HG02870 (cell line): ENCODE measurements at regions not wholly inside any gene's neighbourhood (a gene's known extent, or its start where the extent isn't known, plus 50 kb on each side); places are given as distances from the start of the nearest gene placed in this dataset.

ENCODE experiments used
- ATAC-seq: cut with Tn5 transposase; IDR thresholded peaks from one replicate; pipeline ENCODE4 v1.9.1; 2021; ENCODE audit warnings: mild to moderate bottlenecking, moderate library complexity; ENCODE audit not compliant: unreplicated experiment

- ATAC-seq: no peak
Measured at GRCh38 chr2:150417278-150417677, 70.2 kb downstream of the RND3 start.

DNA sequence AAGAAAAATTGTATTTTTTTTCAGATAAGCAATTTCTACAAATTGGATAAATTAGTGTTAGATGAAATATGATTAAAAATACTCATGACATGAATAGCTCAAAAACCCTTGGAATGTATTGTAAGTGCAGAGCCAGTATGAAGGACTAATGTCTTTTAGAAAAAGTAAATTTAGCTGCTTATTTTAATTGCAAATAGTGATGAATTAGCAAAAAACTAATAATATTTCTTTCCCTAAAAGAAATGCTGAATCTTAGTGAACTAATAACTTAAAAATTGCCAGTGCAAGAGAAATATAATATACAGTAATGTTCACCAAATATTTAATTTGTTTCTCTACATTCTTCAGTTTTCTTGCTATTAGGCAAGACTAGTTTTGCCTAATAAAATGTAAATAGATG, 72.4 kb downstream of the RND3 start:
- no peak for ATAC-seq

GRCh38 chr2:150413910-150414309, 73.6 kb downstream of the RND3 start:
- ATAC-seq: no peak

DNA sequence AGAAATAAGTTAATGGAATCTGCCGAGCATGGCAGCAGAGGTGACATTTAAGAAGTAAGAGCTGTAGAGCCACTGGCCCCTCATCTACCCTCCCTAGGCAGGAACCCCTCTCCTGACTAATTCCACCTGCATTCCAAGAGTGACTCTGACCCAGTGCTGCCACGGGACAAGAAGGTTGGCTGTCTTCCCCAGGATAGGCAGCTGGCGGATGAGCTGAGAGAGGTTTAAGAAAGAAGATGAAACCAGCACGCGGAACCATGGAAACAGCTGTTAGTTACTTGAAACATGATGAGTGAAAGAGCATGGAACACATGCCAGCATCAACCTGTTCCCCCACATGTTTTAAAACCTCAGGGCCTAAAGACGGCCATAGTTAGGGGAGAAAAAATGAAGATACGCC, 74.1 kb downstream of the RND3 start:
- ATAC-seq: no peak

- ATAC-seq: no peak
Measured at GRCh38 chr2:150410809-150411208, 76.7 kb downstream of the RND3 start.

DNA sequence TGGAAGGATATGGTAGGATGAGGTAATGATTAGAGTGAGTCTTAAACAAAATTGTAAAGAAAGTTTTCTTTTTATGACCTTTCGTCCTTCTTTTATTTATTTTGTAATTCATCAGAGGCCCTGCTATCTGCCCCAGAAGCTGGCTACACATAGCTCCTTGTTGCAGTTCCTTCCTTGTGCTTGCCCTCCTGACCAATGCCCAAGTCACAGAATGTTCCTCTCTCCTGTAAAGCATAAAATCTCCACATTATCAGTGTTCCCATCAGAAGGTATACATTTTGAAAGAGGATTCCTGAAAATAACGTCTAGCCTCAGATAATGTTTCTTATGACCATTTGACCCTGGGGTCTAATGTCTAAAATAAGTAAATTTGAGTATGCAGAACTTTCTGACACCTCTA, 78.3 kb downstream of the RND3 start:
- no peak for ATAC-seq

- no peak for ATAC-seq
Measured at GRCh38 chr2:150404147-150404546, 83.3 kb downstream of the RND3 start.

DNA sequence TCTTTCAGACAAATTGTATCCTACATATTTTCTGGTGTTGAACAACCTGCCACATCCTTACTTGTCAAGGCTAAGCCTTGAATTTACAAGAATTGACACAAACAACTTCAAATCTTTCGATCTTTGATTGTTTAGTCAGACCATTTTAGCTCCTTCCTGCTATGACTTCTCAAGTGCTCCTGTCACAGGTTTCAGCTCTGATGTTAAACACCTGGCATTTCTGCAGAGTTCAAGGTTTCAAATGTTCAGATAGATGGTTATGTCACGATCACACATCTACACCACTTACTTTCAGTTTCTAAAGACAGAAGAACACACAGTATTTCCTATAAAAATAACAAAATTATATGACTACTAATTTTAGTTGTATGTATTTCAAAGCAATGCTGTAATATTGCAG, 84.0 kb downstream of the RND3 start:
- ATAC-seq: peak; percentile 76

DNA sequence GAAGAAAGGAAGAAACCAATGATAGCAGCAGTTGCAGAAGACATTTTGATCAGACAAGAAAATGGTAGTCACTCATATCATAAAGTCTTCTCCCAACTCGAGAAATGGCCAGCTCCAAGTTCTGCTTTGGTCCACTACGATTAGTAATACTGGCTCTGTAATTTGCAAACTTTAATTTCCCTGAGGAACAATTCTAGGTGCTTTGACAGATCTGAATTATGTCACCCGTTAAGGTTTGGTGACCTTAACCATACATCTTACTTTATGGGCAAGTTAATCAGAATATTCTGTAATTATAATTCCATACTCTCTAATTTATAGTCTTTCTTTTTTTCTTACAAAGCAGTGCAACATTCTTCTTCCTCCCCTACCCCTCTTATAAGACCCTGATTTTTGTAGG, 84.5 kb downstream of the RND3 start:
- no peak for ATAC-seq

GRCh38 chr2:150400849-150401248, 86.6 kb downstream of the RND3 start:
- no peak for ATAC-seq

DNA sequence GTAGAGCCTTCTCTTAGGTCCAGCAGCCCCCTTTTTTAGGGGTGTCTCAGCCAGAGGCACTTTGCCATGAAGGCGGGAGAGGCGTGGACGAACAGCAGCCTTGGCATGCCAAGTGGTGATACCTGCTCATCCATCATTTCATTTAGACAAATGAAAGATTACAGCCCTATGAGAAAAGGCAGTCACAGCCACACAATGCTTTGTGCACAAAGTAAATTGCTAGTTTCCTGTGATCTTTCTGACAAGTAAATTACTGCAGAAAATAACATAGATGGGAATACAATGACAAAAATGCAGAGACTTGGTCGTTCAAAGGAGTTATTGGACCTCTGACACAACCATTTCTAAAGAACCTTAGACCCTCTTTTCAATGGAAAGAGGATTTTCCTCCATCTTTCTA, 94.9 kb downstream of the RND3 start:
- ATAC-seq: no peak

GRCh38 chr2:150391779-150392178, 95.7 kb downstream of the RND3 start:
- no peak for ATAC-seq

- no peak for ATAC-seq
Measured at GRCh38 chr2:150389447-150389846, 98.0 kb downstream of the RND3 start.

GRCh38 chr2:150388289-150388625, 99.2 kb downstream of the RND3 start:
- ATAC-seq: no peak

- ATAC-seq: no peak
Measured at GRCh38 chr2:150387586-150388288, 99.7 kb downstream of the RND3 start.

DNA sequence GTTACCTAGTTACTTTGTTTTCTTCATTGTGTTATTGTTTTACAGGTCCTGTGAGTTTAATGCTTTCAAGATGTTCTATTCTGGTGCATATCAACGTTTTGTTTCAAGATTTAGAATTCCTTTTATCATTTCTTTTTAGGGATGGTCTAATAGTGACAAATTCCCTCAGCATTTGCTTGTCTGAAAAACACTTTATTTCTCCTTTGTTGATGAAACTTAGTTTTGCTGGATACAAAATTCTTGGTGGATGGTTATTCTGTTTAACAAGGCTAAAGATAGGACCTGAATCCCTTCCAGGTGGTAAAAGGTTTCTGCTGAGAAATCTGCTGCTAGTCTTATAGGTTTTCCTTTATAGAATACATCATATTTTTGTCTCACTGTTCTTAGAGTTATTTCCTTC, 102.3 kb downstream of the RND3 start:
- no peak for ATAC-seq

DNA sequence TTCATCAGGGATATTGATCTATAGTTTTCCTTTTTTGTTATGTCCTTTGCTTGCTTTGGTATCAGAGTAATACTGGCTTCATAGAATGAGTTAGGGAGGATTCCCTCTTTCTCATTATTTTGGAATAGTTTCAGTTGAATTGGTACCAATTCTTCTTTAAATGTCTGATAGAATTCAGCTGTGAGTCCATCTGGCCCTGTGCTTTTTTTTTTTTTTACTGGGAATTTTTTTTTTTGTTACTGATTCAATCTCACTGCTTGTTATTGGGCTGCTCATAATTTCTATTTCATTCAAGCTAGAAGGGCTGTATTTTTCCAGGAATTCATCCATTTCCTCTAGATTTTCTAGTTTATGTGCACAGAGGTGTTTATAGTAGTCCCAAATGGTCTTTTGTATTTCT, 103.9 kb downstream of the RND3 start:
- ATAC-seq: no peak

DNA sequence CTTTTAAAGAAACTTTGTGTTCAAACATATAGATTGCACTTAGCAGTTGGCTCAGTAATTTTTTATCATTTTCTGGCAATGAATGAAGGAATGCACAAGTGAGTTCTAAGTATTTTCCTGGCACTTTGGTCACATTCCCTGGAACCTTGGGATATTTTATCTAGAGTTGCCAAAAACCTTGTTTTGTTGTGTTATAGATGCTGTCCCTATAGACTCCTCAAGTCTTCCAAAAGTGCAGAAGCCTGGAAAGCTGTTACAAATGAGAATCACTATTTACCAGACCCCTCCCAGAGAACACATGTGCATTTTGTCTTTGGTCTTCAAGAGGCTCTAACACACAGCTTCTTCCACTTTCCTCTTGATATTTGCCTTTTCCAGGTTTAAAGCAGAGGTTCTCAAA, 108.3 kb downstream of the RND3 start:
- no peak for ATAC-seq

GRCh38 chr2:150378686-150379085, 108.8 kb downstream of the RND3 start:
- no peak for ATAC-seq

- ATAC-seq: no peak
Measured at GRCh38 chr2:150376553-150377335, 110.7 kb downstream of the RND3 start.

DNA sequence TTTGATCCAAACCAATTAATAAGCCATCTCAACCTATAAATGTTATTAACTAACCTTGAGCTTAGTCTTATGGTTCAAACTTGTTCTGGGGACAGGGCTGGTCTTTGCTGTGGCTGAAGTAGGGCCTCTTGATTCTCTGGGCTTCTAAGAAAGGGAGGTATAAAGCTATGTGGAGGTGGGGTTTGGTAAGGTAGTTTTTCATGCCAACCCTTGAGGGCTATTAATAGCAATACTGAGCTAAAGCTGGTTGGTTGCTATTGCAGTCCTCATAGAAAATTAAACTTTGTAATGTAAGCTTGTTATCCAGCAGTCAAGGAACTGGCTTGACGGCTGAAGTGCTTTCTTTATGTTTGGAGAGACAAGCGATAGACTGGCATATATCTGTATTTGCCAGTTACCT, 112.1 kb downstream of the RND3 start:
- no peak for ATAC-seq

GRCh38 chr2:150374492-150374891, 113.0 kb downstream of the RND3 start:
- ATAC-seq: no peak

GRCh38 chr2:150373374-150373773, 114.1 kb downstream of the RND3 start:
- ATAC-seq: no peak
